HEK293T (cell line): ENCODE measurements at regions not wholly inside any gene's neighbourhood (a gene's known extent, or its start where the extent isn't known, plus 50 kb on each side); places are given as distances from the start of the nearest gene placed in this dataset.
"Not testable (repeated sequence)": the region's sequence is repeated elsewhere in the genome, so short reads cannot be mapped to it uniquely, and the experiment has no call there.

Experiments
- CTCF ChIA-PET: fragments of 350-600 bp; formaldehyde crosslinking; extraction: SDS; loops from one replicate; lab custom pipeline; 2021; ENCODE audit warnings: antibody characterized with exemption, inconsistent platforms; lab: Yijun Ruan, JAX
- POLR2A ChIA-PET: fragments of 350-600 bp; formaldehyde crosslinking; extraction: SDS; loops from one replicate; lab custom pipeline; 2020; ENCODE audit warnings: antibody characterized with exemption, inconsistent platforms; lab: Yijun Ruan, JAX
- DNase-seq: peaks from one replicate; pipeline ENCODE4 v3.0.0; 2012; ENCODE audit warnings: mixed read lengths; ENCODE audit errors: extremely low spot score
- ARNT ChIP-seq: fragments of 450-650 bp; IDR thresholded peaks from 2 replicates; pipeline ENCODE4 v1.6.1; 2017; ENCODE audit warnings: mild to moderate bottlenecking
- BHLHE40 ChIP-seq: fragments of 450-650 bp; IDR thresholded peaks from 2 replicates; pipeline ENCODE4 v1.6.1; 2016; ENCODE audit warnings: mild to moderate bottlenecking, moderate library complexity, borderline replicate concordance
- CTBP1 ChIP-seq: fragments of 450-650 bp; IDR thresholded peaks from 2 replicates; pipeline ENCODE4 v1.6.1; 2016; ENCODE audit warnings: borderline replicate concordance
- ELF4 ChIP-seq: fragments of 450-650 bp; IDR thresholded peaks from 2 replicates; pipeline ENCODE4 v1.6.1; 2017; ENCODE audit warnings: antibody characterized with exemption
- FOXA1 ChIP-seq: fragments of 450-650 bp; IDR thresholded peaks from 2 replicates; pipeline ENCODE4 v1.6.1; 2016; ENCODE audit warnings: mild to moderate bottlenecking
- FOXK2 ChIP-seq: fragments of 450-650 bp; IDR thresholded peaks from 2 replicates; pipeline ENCODE4 v1.6.1; 2016; ENCODE audit warnings: mild to moderate bottlenecking
- FOXM1 ChIP-seq: fragments of 450-650 bp; IDR thresholded peaks from 2 replicates; pipeline ENCODE4 v1.6.1; 2017; ENCODE audit warnings: mild to moderate bottlenecking, borderline replicate concordance
- HDGF ChIP-seq: fragments of 450-650 bp; IDR thresholded peaks from 2 replicates; pipeline ENCODE4 v1.6.1; 2017; ENCODE audit warnings: antibody characterized with exemption, borderline replicate concordance
- L3MBTL2 ChIP-seq: fragments of 450-650 bp; conservative IDR thresholded peaks from 2 replicates; pipeline ENCODE4 v1.6.1; 2016; ENCODE audit warnings: mild to moderate bottlenecking
- LEF1 ChIP-seq: fragments of 450-650 bp; IDR thresholded peaks from 2 replicates; pipeline ENCODE4 v1.6.1; 2017; ENCODE audit warnings: mild to moderate bottlenecking, borderline replicate concordance
- NFRKB ChIP-seq: fragments of 450-650 bp; IDR thresholded peaks from 2 replicates; pipeline ENCODE4 v1.6.1; 2016; ENCODE audit warnings: mild to moderate bottlenecking, moderate library complexity
- PKNOX1 ChIP-seq: fragments of 450-650 bp; IDR thresholded peaks from 2 replicates; pipeline ENCODE4 v1.6.1; 2016
- SP1 ChIP-seq: fragments of 450-650 bp; IDR thresholded peaks from 2 replicates; pipeline ENCODE4 v1.6.1; 2017
- SUZ12 ChIP-seq: fragments of 450-650 bp; IDR thresholded peaks from 2 replicates; pipeline ENCODE4 v1.6.1; 2016; ENCODE audit warnings: mild to moderate bottlenecking
- TARDBP ChIP-seq: fragments of 450-650 bp; IDR thresholded peaks from 2 replicates; pipeline ENCODE4 v1.6.1; 2016
- ZNF384 ChIP-seq: fragments of 450-650 bp; IDR thresholded peaks from 2 replicates; pipeline ENCODE4 v1.6.1; 2016

- no peak for DNase-seq
- TF ChIP-seq BHLHE40, result no peak
- no peak for TF ChIP-seq PKNOX1
- ChIA-PET POLR2A (no interaction called here), CTCF (no interaction called here)
These were observed 1238.9 kb downstream of the ADGRL3 start for GRCh38 chr4:62439051-62439450.

GRCh38 chr4:62434921-62435320 is 1234.8 kb downstream of the ADGRL3 start:
- ChIA-PET CTCF (no interaction called here), POLR2A (no interaction called here)
- no peak for TF ChIP-seq SUZ12
- DNase-seq, result no peak

- CTCF ChIA-PET, DNase-seq, POLR2A ChIA-PET: not testable (repeated sequence)
These were observed 1231.5 kb downstream of the ADGRL3 start for GRCh38 chr4:62431513-62432231.

- ChIA-PET CTCF (no interaction called here), POLR2A (no interaction called here)
- DNase-seq, result no peak
- no peak for TF ChIP-seq ZNF384
These were observed 1229.2 kb downstream of the ADGRL3 start for GRCh38 chr4:62429297-62429696.

GRCh38 chr4:62415256-62415655 is 1215.1 kb downstream of the ADGRL3 start:
- CTCF ChIA-PET, result no interaction called here
- no peak for DNase-seq
- POLR2A ChIA-PET, result no interaction called here
- TF ChIP-seq SP1 (no peak), SUZ12 (no peak), LEF1 (no peak), FOXM1 (no peak), ARNT (no peak), ELF4 (no peak), HDGF (no peak), CTBP1 (no peak), PKNOX1 (no peak), BHLHE40 (no peak), NFRKB (no peak)

GRCh38 chr4:62414563-62414962 is 1214.4 kb downstream of the ADGRL3 start:
- CTCF ChIA-PET, result no interaction called here
- no peak for DNase-seq
- TF ChIP-seq ELF4 (no peak), ZNF384 (no peak), NFRKB (no peak), TARDBP (no peak), ARNT (no peak), SUZ12 (no peak), CTBP1 (no peak), FOXM1 (no peak), SP1 (no peak), FOXK2 (no peak), BHLHE40 (no peak), LEF1 (no peak), FOXA1 (no peak), L3MBTL2 (no peak)
- POLR2A ChIA-PET, result no interaction called here

GRCh38 chr4:62410371-62411003 is 1210.4 kb downstream of the ADGRL3 start:
- no peak for TF ChIP-seq SUZ12
- no peak for DNase-seq
- ChIA-PET CTCF (no interaction called here), POLR2A (no interaction called here)

- no peak for TF ChIP-seq SUZ12
- POLR2A ChIA-PET, result no interaction called here
- CTCF ChIA-PET, result no interaction called here
- DNase-seq, result no peak
These were observed 1208.3 kb downstream of the ADGRL3 start for GRCh38 chr4:62408454-62408853.

GRCh38 chr4:62407534-62407933 is 1207.4 kb downstream of the ADGRL3 start:
- CTCF ChIA-PET, result no interaction called here
- no peak for DNase-seq

More at GRCh38 chr4:62407534-62407933, 1207.4 kb downstream of the ADGRL3 start:
- POLR2A ChIA-PET, result no interaction called here
- TF ChIP-seq FOXK2 (no peak), NFRKB (no peak), SUZ12 (no peak), TARDBP (no peak), SP1 (no peak), BHLHE40 (no peak), ELF4 (no peak), HDGF (no peak), LEF1 (no peak), CTBP1 (no peak), ZNF384 (no peak), ARNT (no peak), FOXM1 (no peak), L3MBTL2 (no peak)
